Vagina (tissue), 2 donors: ENCODE measurements at regions not wholly inside any gene's neighbourhood (a gene's known extent, or its start where the extent isn't known, plus 50 kb on each side); places are given as distances from the start of the nearest gene placed in this dataset.

Experiments used
- DNase-seq, 2 donors: peaks; one replicate each; pipeline ENCODE4 v3.0.0-alpha.2; 2017; ENCODE audit errors: extremely low spot score in 2 of 2
- H3K27ac ChIP-seq: fragments of 200-600 bp; sonication (generic); one replicate; pipeline ENCODE4 v1.5.1; 2019
- H3K27me3 ChIP-seq: fragments of 200-600 bp; sonication (generic); one replicate; pipeline ENCODE4 v1.5.1; 2019
- H3K36me3 ChIP-seq, 2 donors: fragments of 200-600 bp; sonication (generic); one replicate each; pipeline ENCODE4 v1.5.1; 2017 to 2019
- H3K4me1 ChIP-seq: fragments of 200-600 bp; sonication (generic); one replicate; pipeline ENCODE4 v1.5.1; 2019
- H3K4me3 ChIP-seq, 2 donors: fragments of 200-600 bp; sonication (generic); 1 replicate in 1 of 2; 2 replicates in 1 of 2; pipeline ENCODE4 v1.5.1; 2016 to 2019
- H3K9me3 ChIP-seq: fragments of 200-600 bp; sonication (generic); one replicate; pipeline ENCODE4 v1.5.1; 2019
- CTCF ChIP-seq, 3 experiments: fragments of 450-650 bp in 2 of 3; fragments of 200-600 bp in 1 of 3; sonication (generic) in 1 of 3; IDR thresholded peaks; one replicate each; pipeline ENCODE4 v1.5.1; 2017 to 2019; ENCODE audit warnings: antibody characterized with exemption in 3 of 3, mild to moderate bottlenecking in 2 of 3, moderate library complexity in 2 of 3
- POLR2A ChIP-seq, 2 donors: fragments of 450-650 bp; IDR thresholded peaks; one replicate each; pipeline ENCODE4 v1.6.1; 2017; ENCODE audit warnings: antibody characterized with exemption in 2 of 2, mild to moderate bottlenecking in 2 of 2, moderate library complexity in 2 of 2
- POLR2AphosphoS5 ChIP-seq, 2 donors: sonication (generic); formaldehyde crosslinking; IDR thresholded peaks; one replicate each; pipeline ENCODE4 v1.9.0; 2017; ENCODE audit warnings: antibody characterized with exemption in 2 of 2, mild to moderate bottlenecking in 2 of 2, low read depth in 1 of 2; ENCODE audit not compliant: insufficient read depth in 1 of 2
- intact Hi-C: fragments of 100-400 bp; cut with DNase I; formaldehyde crosslinking; loops from one replicate; pipeline ENCODE4 v1.15.1; 2023

- H3K27me3 ChIP-seq = no peaks in the 10 kb centered on the region
- no peak for DNase-seq
- no peaks in the 10 kb centered on the region for H3K9me3 ChIP-seq
- no peaks in the 10 kb centered on the region for H3K36me3 ChIP-seq
- no peaks in the 10 kb centered on the region for H3K4me1 ChIP-seq
- no peak overlapping the region for H3K4me3 ChIP-seq
- TF ChIP-seq CTCF (IDR thresholded peaks at IDR 0.05) = no peak
- TF ChIP-seq POLR2AphosphoS5 (IDR thresholded peaks at IDR 0.05; ENCODE audit: insufficient read depth in 1 of 2, low read depth in 1 of 2) = no peak
- no peak for TF ChIP-seq POLR2A (IDR thresholded peaks at IDR 0.05)
- no peak overlapping the region for H3K27ac ChIP-seq
- intact Hi-C loops = no loop called here
Observed at GRCh38 chr1:82597141-82597540, 796.4 kb downstream of the ADGRL2 start.

- TF ChIP-seq POLR2A (IDR thresholded peaks at IDR 0.05) = no peak
- TF ChIP-seq POLR2AphosphoS5 (IDR thresholded peaks at IDR 0.05; ENCODE audit: insufficient read depth in 1 of 2, low read depth in 1 of 2) = no peak
- TF ChIP-seq CTCF (IDR thresholded peaks at IDR 0.05) = no peak
- no peaks in the 10 kb centered on the region for H3K4me1 ChIP-seq
- H3K9me3 ChIP-seq = no peaks in the 10 kb centered on the region
- no peaks in the 10 kb centered on the region for H3K36me3 ChIP-seq
- intact Hi-C loops = no loop called here
- H3K4me3 ChIP-seq = no peak overlapping the region
- DNase-seq = no peak
- no peaks in the 10 kb centered on the region for H3K27me3 ChIP-seq
- no peak overlapping the region for H3K27ac ChIP-seq
Observed at GRCh38 chr1:82593561-82593960, 792.8 kb downstream of the ADGRL2 start.

- intact Hi-C loops = no loop called here
- no peak overlapping the region for H3K27ac ChIP-seq
- no peaks in the 10 kb centered on the region for H3K4me1 ChIP-seq
Observed at GRCh38 chr1:82589588-82589987, 788.9 kb downstream of the ADGRL2 start.

GRCh38 chr1:82587371-82587770 lies 786.6 kb downstream of the ADGRL2 start:
- H3K4me1 ChIP-seq = no peaks in the 10 kb centered on the region
- DNase-seq = no peak
- H3K27me3 ChIP-seq = no peaks in the 10 kb centered on the region
- no peak overlapping the region for H3K4me3 ChIP-seq
- H3K9me3 ChIP-seq = no peaks in the 10 kb centered on the region
- H3K36me3 ChIP-seq = no peaks in the 10 kb centered on the region
- H3K27ac ChIP-seq = no peak overlapping the region
- no peak for TF ChIP-seq POLR2AphosphoS5 (IDR thresholded peaks at IDR 0.05; ENCODE audit: insufficient read depth in 1 of 2, low read depth in 1 of 2)
- intact Hi-C loops = no loop called here

More at GRCh38 chr1:82589588-82589987, 788.9 kb downstream of the ADGRL2 start:
- H3K27me3 ChIP-seq = no peaks in the 10 kb centered on the region
- TF ChIP-seq POLR2A (IDR thresholded peaks at IDR 0.05) (no peak), POLR2AphosphoS5 (IDR thresholded peaks at IDR 0.05; ENCODE audit: insufficient read depth in 1 of 2, low read depth in 1 of 2) (no peak), CTCF (IDR thresholded peaks at IDR 0.05) (no peak)
- no peaks in the 10 kb centered on the region for H3K9me3 ChIP-seq
- DNase-seq = no peak
- no peaks in the 10 kb centered on the region for H3K36me3 ChIP-seq
- no peak overlapping the region for H3K4me3 ChIP-seq

- intact Hi-C loops = no loop called here
- Histone ChIP-seq H3K9me3 (no peaks in the 10 kb centered on the region), H3K27me3 (no peaks in the 10 kb centered on the region), H3K27ac (no peak overlapping the region), H3K4me1 (no peaks in the 10 kb centered on the region), H3K4me3 (no peak overlapping the region), H3K36me3 (no peaks in the 10 kb centered on the region)
- DNase-seq = no peak
- TF ChIP-seq POLR2AphosphoS5 (IDR thresholded peaks at IDR 0.05; ENCODE audit: insufficient read depth in 1 of 2, low read depth in 1 of 2) (no peak), POLR2A (IDR thresholded peaks at IDR 0.05) (no peak), CTCF (IDR thresholded peaks at IDR 0.05) (no peak)
Observed at GRCh38 chr1:82586473-82586872, 785.7 kb downstream of the ADGRL2 start.

GRCh38 chr1:82582347-82582746 lies 781.6 kb downstream of the ADGRL2 start:
- no peak overlapping the region for H3K4me3 ChIP-seq
- TF ChIP-seq POLR2AphosphoS5 (IDR thresholded peaks at IDR 0.05; ENCODE audit: insufficient read depth in 1 of 2, low read depth in 1 of 2) = no peak
- no peak for TF ChIP-seq CTCF (IDR thresholded peaks at IDR 0.05)
- no peak for TF ChIP-seq POLR2A (IDR thresholded peaks at IDR 0.05)
- H3K36me3 ChIP-seq = no peaks in the 10 kb centered on the region
- no peak for DNase-seq
- no peaks in the 10 kb centered on the region for H3K27me3 ChIP-seq
- intact Hi-C loops = no loop called here
- no peak overlapping the region for H3K27ac ChIP-seq
- H3K9me3 ChIP-seq = no peaks in the 10 kb centered on the region
- no peaks in the 10 kb centered on the region for H3K4me1 ChIP-seq
